Activated CD8-positive, alpha-beta memory T cell treated with anti-CD3 and anti-CD28 coated beads, Interleukin-2, amount 10 ng/mL, durations not matched to agents 7 days and 5 days (primary cell): ENCODE measurements at regions not wholly inside any gene's neighbourhood (a gene's known extent, or its start where the extent isn't known, plus 50 kb on each side); places are given as distances from the start of the nearest gene placed in this dataset.
"Not testable (repeated sequence)": the region's sequence is repeated elsewhere in the genome, so short reads cannot be mapped to it uniquely, and the experiment has no call there.

Experiments used
- ATAC-seq: fragments of 150-1000 bp; cut with Tn5 transposase; one replicate; pipeline ENCODE4 v1.10.0; 2021; ENCODE audit warnings: moderate library complexity
- CTCF ChIA-PET: fragments of 350-600 bp; sonication (Branson Sonifier 250); formaldehyde crosslinking; loops from one replicate; lab custom pipeline; 2021; ENCODE audit warnings: antibody characterized with exemption; lab: Charles Lee
- DNase-seq: peaks from one replicate; pipeline ENCODE4 v3.0.0-alpha.2; 2020
- H3K27ac Mint-ChIP-seq: one replicate; pipeline ENCODE4 v1.8.0; 2021; ENCODE audit warnings: mild to moderate bottlenecking, mixed read lengths
- H3K27me3 Mint-ChIP-seq: one replicate; pipeline ENCODE4 v1.8.0; 2021; ENCODE audit warnings: mixed read lengths
- H3K36me3 Mint-ChIP-seq: one replicate; pipeline ENCODE4 v1.8.0; 2021; ENCODE audit warnings: mild to moderate bottlenecking, mixed read lengths
- H3K4me1 Mint-ChIP-seq: one replicate; pipeline ENCODE4 v1.8.0; 2021; ENCODE audit warnings: mixed read lengths
- H3K4me3 Mint-ChIP-seq: one replicate; pipeline ENCODE4 v1.8.0; 2021; ENCODE audit warnings: mild to moderate bottlenecking, moderate library complexity, mixed read lengths
- H3K9me3 Mint-ChIP-seq: one replicate; pipeline ENCODE4 v1.8.0; 2022; ENCODE audit warnings: low read depth, mixed read lengths

DNA sequence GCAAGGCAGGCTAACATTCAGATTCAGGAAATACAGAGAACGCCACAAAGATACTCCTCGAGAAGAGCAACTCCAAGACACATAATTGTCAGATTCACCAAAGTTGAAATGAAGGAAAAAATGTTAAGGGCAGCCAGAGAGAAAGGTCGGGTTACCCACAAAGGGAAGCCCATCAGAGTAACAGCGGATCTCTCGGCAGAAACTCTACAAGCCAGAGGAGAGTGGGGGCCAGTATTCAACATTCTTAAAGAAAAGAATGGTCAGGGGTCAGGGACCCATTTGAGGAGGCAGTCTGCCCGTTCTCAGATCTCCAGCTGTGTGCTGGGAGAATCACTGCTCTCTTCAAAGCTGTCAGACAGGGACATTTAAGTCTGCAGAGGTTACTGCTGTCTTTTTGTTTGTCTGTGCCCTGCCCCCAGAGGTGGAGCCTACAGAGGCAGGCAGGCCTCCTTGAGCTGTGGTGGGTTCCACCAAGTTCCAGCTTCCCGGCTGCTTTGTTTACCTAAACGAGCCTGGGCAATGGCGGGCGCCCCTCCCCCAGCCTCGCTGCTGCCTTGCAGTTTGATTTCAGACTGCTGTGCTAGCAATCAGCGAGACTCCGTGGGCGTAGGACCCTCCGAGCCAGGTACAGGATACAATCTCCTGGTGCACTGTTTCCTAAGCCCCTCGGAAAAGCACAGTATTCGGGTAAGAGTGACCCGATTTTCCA is 526.5 kb upstream of the PPP2R3A start:
- DNase-seq, ATAC-seq, H3K27ac Mint-ChIP-seq, CTCF ChIA-PET, H3K4me1 Mint-ChIP-seq, H3K9me3 Mint-ChIP-seq, H3K4me3 Mint-ChIP-seq, H3K36me3 Mint-ChIP-seq, H3K27me3 Mint-ChIP-seq: not testable (repeated sequence)

DNA sequence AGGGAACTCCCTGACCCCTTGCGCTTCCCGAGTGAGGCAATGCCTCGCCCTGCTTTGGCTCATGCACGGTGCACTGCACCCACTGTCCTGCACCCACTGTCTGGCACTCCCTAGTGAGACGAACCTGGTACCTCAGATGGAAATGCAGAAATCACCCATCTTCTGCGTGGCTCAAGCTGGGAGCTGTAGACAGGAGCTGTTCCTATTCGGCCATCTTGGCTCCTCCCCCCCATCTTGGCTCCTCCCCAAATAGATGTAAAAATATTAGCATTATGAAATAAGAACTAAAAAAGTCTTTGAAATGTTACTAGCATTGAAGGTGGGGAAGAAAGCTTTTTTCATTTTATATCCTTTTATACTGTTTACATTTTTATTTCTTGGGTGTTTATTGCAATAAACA is 525.9 kb upstream of the PPP2R3A start:
- H3K4me3 Mint-ChIP-seq, ATAC-seq, H3K9me3 Mint-ChIP-seq, DNase-seq, H3K36me3 Mint-ChIP-seq, H3K4me1 Mint-ChIP-seq, H3K27me3 Mint-ChIP-seq, CTCF ChIA-PET, H3K27ac Mint-ChIP-seq: not testable (repeated sequence)

DNA sequence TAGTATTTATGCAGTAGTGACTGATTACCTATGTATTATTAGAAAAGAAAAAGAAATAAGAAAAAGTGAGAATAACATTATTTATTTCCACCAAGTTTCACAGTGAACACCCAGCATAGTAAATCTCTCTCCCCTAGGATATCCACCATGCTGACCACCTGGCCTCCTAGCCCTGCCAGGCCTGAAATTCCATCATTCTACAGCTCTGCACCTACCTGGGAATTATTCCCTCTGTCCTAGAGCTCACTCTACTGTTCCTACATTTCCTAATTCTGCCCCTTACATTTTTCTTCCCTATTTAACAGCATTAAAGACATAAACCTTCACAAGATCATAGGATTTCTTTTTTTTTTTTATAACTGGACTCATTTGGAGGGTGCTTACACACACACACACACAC is 525.3 kb upstream of the PPP2R3A start:
- ATAC-seq (no peak), DNase-seq (no peak)
- no peak overlapping the region for H3K4me3 Mint-ChIP-seq
- CTCF ChIA-PET = no interaction called here
- H3K36me3 Mint-ChIP-seq = no peaks in the 10 kb centered on the region
- H3K27me3 Mint-ChIP-seq = no peaks in the 10 kb centered on the region
- no peaks in the 10 kb centered on the region for H3K4me1 Mint-ChIP-seq
- no peaks in the 10 kb centered on the region for H3K9me3 Mint-ChIP-seq
- H3K27ac Mint-ChIP-seq = no peak overlapping the region

DNA sequence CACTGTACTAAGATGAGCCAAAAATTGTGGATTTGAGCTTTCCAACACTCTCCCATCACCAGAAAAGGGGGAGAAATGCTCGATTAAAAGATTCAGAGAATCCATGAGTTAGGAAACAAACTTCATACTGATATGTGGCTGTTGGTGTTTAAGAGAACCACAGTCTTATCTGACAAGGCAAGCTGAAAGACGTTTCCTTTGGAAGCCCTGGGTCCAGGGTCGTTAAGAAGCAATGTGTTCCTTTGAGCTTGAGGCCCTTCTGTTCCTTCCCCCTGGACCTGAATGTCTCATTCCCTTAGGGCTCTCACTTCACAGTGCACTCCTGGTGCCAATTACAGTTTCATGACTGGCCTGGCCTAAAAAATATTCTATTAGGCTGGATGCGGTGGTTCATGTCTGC is 524.8 kb upstream of the PPP2R3A start:
- Mint-ChIP-seq H3K27me3 (no peaks in the 10 kb centered on the region), H3K9me3 (no peaks in the 10 kb centered on the region), H3K4me3 (no peak overlapping the region), H3K4me1 (no peaks in the 10 kb centered on the region), H3K36me3 (no peaks in the 10 kb centered on the region), H3K27ac (no peak overlapping the region)
- ATAC-seq = no peak
- DNase-seq = no peak
- CTCF ChIA-PET = no interaction called here

DNA sequence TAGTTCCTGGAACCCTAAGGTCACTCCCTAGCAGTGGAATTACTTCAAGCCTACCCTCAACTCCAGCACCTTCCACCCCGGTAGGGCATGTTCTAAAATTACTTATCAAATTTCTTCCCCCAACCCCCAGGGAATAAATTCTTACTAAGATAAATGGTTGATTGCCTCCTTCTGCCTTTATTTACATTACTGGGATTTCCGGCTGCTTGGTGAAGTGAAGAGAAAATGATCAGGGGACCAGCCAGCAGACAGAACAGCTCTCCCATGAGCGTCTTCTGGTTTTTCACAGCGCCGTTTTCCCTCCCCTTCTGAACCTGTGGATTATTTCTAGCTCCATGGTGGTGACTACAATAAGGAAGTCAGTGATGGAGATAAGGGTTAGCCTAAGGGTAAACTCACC is 521.5 kb upstream of the PPP2R3A start:
- no peaks in the 10 kb centered on the region for H3K9me3 Mint-ChIP-seq
- H3K36me3 Mint-ChIP-seq = no peaks in the 10 kb centered on the region
- no peak overlapping the region for H3K27ac Mint-ChIP-seq
- CTCF ChIA-PET = no interaction called here
- no peak overlapping the region for H3K4me3 Mint-ChIP-seq
- H3K4me1 Mint-ChIP-seq = no peaks in the 10 kb centered on the region
- no peak for DNase-seq
- ATAC-seq = no peak
- no peaks in the 10 kb centered on the region for H3K27me3 Mint-ChIP-seq

DNA sequence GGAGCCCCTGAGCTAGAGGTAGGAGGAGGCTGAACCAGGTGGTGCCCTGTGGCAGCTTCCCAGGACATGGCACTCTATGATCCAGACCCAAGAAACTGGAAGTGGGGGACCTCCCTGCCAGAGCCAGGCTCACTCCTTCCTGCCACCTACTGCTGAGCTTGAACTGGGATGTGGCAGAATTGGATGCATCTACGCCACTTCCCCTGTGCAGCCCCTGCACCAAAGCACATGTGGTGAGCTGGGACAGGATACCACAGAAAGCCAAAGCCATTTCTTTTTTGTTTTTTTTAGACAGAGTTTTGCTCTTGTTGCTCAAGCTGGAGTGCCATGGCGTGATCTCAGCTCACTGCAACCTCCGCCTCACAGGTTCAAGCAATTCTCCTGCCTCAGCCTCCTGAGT is 518.0 kb upstream of the PPP2R3A start:
- Mint-ChIP-seq H3K4me3 (no peak overlapping the region), H3K4me1 (no peaks in the 10 kb centered on the region), H3K36me3 (no peaks in the 10 kb centered on the region), H3K27me3 (no peaks in the 10 kb centered on the region), H3K27ac (no peak overlapping the region), H3K9me3 (peaks cover 2% of the 10 kb centered on the region)
- CTCF ChIA-PET = no interaction called here
- ATAC-seq (no peak), DNase-seq (no peak)

DNA sequence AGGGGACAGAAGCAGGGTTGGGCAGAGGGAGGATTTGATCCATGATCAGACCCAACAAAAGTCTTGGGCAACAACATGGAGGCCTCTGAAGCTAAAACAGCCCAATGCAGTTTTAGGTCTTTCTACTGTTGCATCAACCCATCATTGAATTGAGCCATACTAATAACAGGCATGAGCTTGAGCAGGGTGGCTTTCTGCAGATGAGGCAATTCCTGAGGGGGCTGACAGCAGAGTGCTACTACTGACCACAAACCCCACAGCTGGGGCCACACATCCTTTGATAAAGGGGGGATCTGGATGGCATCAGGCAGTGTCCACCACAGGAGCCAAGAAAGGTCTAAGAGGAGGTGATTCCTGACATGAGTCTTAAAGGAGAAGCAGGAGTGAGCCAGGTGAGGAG is 517.0 kb upstream of the PPP2R3A start:
- no peak for DNase-seq

DNA sequence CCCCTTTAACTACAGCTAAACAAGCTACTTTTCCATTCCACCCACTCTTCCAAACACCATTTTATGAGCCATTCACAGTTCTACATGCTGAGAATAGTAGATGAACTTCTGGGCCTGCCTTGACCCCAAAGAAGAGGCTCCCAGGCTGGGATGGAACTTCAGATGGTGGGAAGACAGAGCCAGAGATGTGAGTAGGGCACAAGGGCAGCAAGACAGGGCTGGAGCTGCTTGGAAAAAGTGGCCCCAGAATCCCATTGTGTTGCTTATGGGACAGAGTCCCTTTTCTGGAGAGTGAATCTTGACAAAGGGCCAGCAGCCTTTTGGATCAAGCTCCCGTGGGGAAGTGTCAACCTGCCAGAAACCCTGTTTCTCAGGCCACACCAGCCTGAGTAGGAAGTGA is 516.5 kb upstream of the PPP2R3A start:
- CTCF ChIA-PET = no interaction called here
- H3K9me3 Mint-ChIP-seq = peaks cover 2% of the 10 kb centered on the region
- DNase-seq = no peak
- H3K27me3 Mint-ChIP-seq = no peaks in the 10 kb centered on the region
- H3K36me3 Mint-ChIP-seq = no peaks in the 10 kb centered on the region
- H3K27ac Mint-ChIP-seq = no peak overlapping the region
- no peak overlapping the region for H3K4me3 Mint-ChIP-seq
- ATAC-seq = no peak
- no peaks in the 10 kb centered on the region for H3K4me1 Mint-ChIP-seq

More for the DNA sequence above, 517.0 kb upstream of the PPP2R3A start:
- H3K4me1 Mint-ChIP-seq = no peaks in the 10 kb centered on the region
- H3K36me3 Mint-ChIP-seq = no peaks in the 10 kb centered on the region
- no peak overlapping the region for H3K4me3 Mint-ChIP-seq
- no peak for ATAC-seq
- H3K27me3 Mint-ChIP-seq = no peaks in the 10 kb centered on the region
- CTCF ChIA-PET = no interaction called here
- peaks cover 2% of the 10 kb centered on the region for H3K9me3 Mint-ChIP-seq
- H3K27ac Mint-ChIP-seq = no peak overlapping the region

DNA sequence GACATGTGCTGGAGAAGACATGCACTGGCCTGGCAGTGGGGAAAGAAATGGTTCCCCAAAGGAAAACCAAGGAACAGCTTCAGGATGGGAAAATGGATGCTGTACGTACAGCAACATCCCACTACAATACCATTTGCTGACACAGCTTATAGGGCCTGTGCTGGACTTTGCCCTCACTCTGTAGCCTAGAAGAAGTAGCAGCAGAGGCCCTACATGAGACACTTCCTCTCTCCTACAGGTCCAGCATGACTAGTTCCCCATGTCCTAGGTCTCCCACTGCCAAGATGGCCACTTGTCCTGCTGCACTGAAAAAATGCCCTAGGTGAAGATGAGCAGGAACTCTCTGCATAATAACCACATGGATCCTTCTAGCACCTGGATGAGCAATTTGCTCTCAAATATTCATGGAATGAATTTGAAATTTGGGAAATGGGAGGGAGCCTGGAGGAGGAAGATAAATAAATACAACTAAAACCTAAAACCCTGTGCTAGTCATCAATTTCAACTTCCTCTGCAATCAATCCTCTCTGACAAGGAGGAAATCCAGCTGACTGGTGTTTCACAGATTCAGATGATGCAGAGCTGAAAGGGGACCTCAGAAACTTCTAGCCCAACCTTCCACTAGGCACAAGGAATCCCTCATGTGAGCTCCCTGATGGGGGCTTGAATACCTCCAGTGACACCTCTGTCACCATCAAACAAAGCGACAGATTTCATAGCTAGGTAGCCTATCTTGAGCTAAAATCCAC is 514.3 kb upstream of the PPP2R3A start:
- Mint-ChIP-seq H3K9me3 (peaks cover 2% of the 10 kb centered on the region), H3K4me3 (no peak overlapping the region), H3K4me1 (no peaks in the 10 kb centered on the region), H3K27ac (no peak overlapping the region), H3K27me3 (no peaks in the 10 kb centered on the region), H3K36me3 (no peaks in the 10 kb centered on the region)
- ATAC-seq (no peak), DNase-seq (no peak)
- CTCF ChIA-PET = no interaction called here

DNA sequence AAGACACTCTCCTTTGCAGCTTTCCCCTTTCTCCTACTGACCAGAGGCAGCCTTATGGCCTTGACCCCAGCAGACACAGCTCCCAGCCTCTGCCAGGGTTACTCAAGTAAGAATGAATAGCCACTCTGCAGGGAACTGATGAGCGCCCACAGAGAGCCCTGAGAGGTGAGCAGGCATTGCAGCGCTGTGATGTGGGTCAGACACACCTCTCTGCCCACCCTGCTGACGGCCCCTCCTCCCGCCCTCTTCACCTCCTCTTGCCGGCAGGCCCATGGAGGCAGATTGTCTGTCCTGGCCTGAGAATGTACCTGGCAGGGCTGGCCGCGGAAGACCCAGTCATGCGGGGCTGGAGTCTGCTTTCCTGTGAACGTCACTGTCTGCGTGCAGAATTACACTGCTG is 512.6 kb upstream of the PPP2R3A start:
- no peaks in the 10 kb centered on the region for H3K27me3 Mint-ChIP-seq
- H3K9me3 Mint-ChIP-seq = peaks cover 2% of the 10 kb centered on the region
- H3K36me3 Mint-ChIP-seq = no peaks in the 10 kb centered on the region
- no peak overlapping the region for H3K27ac Mint-ChIP-seq
- no peak overlapping the region for H3K4me3 Mint-ChIP-seq
- DNase-seq = no peak
- CTCF ChIA-PET = no interaction called here
- no peak for ATAC-seq
- H3K4me1 Mint-ChIP-seq = no peaks in the 10 kb centered on the region

DNA sequence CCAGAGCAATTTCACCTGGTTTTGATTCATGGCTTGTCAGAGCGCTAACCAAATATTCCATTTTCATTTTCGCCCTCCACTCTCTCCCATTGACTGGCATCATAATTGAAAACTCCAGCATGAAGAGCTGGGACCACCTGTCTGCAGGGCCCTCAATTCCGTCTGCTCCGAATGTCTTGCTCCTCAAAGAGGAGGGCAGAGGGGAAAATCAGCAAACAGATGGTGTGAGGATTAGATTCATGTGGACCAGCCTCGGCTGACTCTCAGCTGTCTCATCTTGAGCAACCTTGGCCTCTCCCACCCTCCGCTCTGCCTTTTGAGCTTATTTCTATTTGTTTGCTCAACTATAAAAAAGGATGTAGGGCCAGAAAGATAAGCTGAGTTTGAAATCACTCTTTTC is 512.2 kb upstream of the PPP2R3A start:
- no peaks in the 10 kb centered on the region for H3K36me3 Mint-ChIP-seq
- CTCF ChIA-PET = no interaction called here
- H3K27ac Mint-ChIP-seq = no peak overlapping the region
- DNase-seq (no peak), ATAC-seq (no peak)
- H3K4me1 Mint-ChIP-seq = no peaks in the 10 kb centered on the region
- H3K9me3 Mint-ChIP-seq = peaks cover 2% of the 10 kb centered on the region
- H3K27me3 Mint-ChIP-seq = no peaks in the 10 kb centered on the region
- H3K4me3 Mint-ChIP-seq = no peak overlapping the region

DNA sequence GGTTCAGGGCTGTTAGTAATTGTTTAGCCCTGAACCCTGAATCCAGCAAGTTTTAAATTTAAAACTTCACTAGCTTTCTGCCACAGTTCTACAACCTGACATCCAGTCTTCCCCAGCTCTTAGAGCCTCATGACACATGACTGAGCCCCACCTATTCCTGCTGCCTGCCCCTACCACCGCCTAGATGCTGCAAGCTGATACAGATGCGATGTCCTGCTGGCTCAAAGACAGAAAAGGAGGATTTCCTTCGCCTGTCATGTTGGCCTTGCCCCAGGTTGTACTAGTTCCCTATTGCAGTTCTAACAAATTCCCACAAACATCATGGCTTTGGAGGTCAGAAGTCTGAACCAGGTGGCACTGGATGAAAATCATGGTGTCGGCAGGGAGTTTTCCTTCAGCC is 510.6 kb upstream of the PPP2R3A start:
- Mint-ChIP-seq H3K4me3 (no peak overlapping the region), H3K27me3 (no peaks in the 10 kb centered on the region), H3K27ac (no peak overlapping the region), H3K9me3 (no peaks in the 10 kb centered on the region), H3K36me3 (no peaks in the 10 kb centered on the region), H3K4me1 (no peaks in the 10 kb centered on the region)
- CTCF ChIA-PET = no interaction called here
- ATAC-seq (no peak), DNase-seq (no peak)

DNA sequence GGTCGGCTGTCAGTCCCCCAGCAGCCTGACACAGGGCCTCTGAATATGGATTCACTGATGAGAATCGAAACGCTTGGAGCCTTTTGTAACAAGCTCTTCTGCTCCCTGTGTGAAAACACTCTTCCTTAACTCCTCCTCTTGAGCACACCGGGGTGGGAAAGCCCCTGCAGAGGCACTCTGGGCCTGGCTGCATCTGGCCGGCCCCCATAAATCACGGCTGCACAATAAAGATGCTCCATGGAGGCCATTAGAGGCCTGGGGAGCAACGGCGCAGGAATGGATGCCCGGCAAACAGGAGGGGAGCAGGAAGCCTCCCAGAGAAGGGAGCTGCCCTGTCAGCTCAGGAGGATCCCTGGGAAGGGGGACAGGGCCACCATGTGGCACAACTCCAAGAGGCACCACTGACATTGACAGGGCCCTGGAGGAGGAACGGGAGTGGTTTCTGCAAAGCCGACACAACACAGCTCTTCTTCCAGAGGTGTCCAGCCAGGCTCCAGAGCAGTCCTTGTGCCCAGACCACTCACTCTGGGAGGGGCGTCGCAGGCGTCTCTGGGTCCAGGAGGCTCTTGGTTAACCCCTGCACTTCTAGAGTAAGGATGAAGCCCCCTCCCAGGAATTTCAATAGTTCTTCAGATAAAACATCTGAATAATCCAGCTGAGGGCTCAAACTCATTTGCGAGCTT is 509.3 kb upstream of the PPP2R3A start:
- no peak for DNase-seq
- Mint-ChIP-seq H3K9me3 (no peaks in the 10 kb centered on the region), H3K27ac (no peak overlapping the region), H3K4me3 (no peak overlapping the region), H3K27me3 (no peaks in the 10 kb centered on the region), H3K36me3 (no peaks in the 10 kb centered on the region), H3K4me1 (no peaks in the 10 kb centered on the region)
- CTCF ChIA-PET = interaction anchor here (0.6 kb wide), 1 partner anchor 32 kb away, joined by 3 read pairs; no protein-coding TSS in a partner anchor
- no peak for ATAC-seq
